ENCODE measurements at regions not wholly inside any gene's neighbourhood (a gene's known extent, or its start where the extent isn't known, plus 50 kb on each side); places are given as distances from the start of the nearest gene placed in this dataset.

GRCh38 chr12:45619736-45620135 is 109.8 kb upstream of the ARID2 start:
- TF ChIP-seq Cebpa-rat (IDR thresholded peaks at IDR 0.05) = no peak
- H3K36me3 ChIP-seq = no peaks in the 10 kb centered on the region
- H4K20me1 ChIP-seq = no peaks in the 10 kb centered on the region
- H3K4me2 ChIP-seq = no peak overlapping the region
- H3K9me3 ChIP-seq = peaks cover 11% of the 10 kb centered on the region; the same call in 1 of the 2 replicates
- no peaks in the 10 kb centered on the region for H3K27me3 ChIP-seq
- H3K9ac ChIP-seq = no peak overlapping the region
- H3K4me1 ChIP-seq = no peaks in the 10 kb centered on the region
- H3K4me3 ChIP-seq = no peak overlapping the region
- no peak overlapping the region for H3K27ac ChIP-seq

- Histone ChIP-seq H4K20me1 (no peaks in the 10 kb centered on the region), H3K27ac (no peak overlapping the region), H3K9ac (no peak overlapping the region), H3K4me3 (no peak overlapping the region), H3K4me2 (no peak overlapping the region), H3K9me3 (peaks cover 11% of the 10 kb centered on the region; the same call in 1 of the 2 replicates), H3K4me1 (no peaks in the 10 kb centered on the region), H3K36me3 (no peaks in the 10 kb centered on the region), H3K27me3 (no peaks in the 10 kb centered on the region)
- no peak for TF ChIP-seq Cebpa-rat (IDR thresholded peaks at IDR 0.05)
Measured at GRCh38 chr12:45621703-45622102, 107.8 kb upstream of the ARID2 start.

- Histone ChIP-seq H3K36me3 (no peaks in the 10 kb centered on the region), H4K20me1 (no peaks in the 10 kb centered on the region), H3K4me3 (no peak overlapping the region), H3K9me3 (peaks cover 11% of the 10 kb centered on the region; the same call in 1 of the 2 replicates), H3K9ac (no peak overlapping the region), H3K4me1 (no peaks in the 10 kb centered on the region), H3K27me3 (no peaks in the 10 kb centered on the region), H3K4me2 (no peak overlapping the region), H3K27ac (no peak overlapping the region)
- no peak for TF ChIP-seq Cebpa-rat (IDR thresholded peaks at IDR 0.05)
Measured at GRCh38 chr12:45622210-45622937, 107.1 kb upstream of the ARID2 start.

GRCh38 chr12:45623221-45623620 is 106.3 kb upstream of the ARID2 start:
- H4K20me1 ChIP-seq = no peaks in the 10 kb centered on the region
- no peak overlapping the region for H3K27ac ChIP-seq
- no peak for TF ChIP-seq Cebpa-rat (IDR thresholded peaks at IDR 0.05)
- no peak overlapping the region for H3K4me3 ChIP-seq
- H3K9me3 ChIP-seq = peaks cover 11% of the 10 kb centered on the region; the same call in 1 of the 2 replicates
- no peaks in the 10 kb centered on the region for H3K4me1 ChIP-seq
- H3K27me3 ChIP-seq = no peaks in the 10 kb centered on the region
- H3K4me2 ChIP-seq = no peak overlapping the region
- H3K36me3 ChIP-seq = no peaks in the 10 kb centered on the region
- H3K9ac ChIP-seq = no peak overlapping the region

- no peak for TF ChIP-seq Cebpa-rat (IDR thresholded peaks at IDR 0.05)
- Histone ChIP-seq H3K4me2 (no peak overlapping the region), H3K4me1 (no peaks in the 10 kb centered on the region), H3K36me3 (no peaks in the 10 kb centered on the region), H3K4me3 (no peak overlapping the region), H3K27ac (no peak overlapping the region), H3K9me3 (peaks cover 7% of the 10 kb centered on the region; the same call in 1 of the 2 replicates), H3K9ac (no peak overlapping the region), H4K20me1 (no peaks in the 10 kb centered on the region), H3K27me3 (no peaks in the 10 kb centered on the region)
Measured at GRCh38 chr12:45623940-45624339, 105.6 kb upstream of the ARID2 start.

- Histone ChIP-seq H3K4me1 (no peaks in the 10 kb centered on the region), H4K20me1 (no peaks in the 10 kb centered on the region), H3K36me3 (no peaks in the 10 kb centered on the region), H3K4me2 (no peak overlapping the region), H3K9ac (no peak overlapping the region), H3K27ac (no peak overlapping the region), H3K27me3 (no peaks in the 10 kb centered on the region), H3K4me3 (no peak overlapping the region), H3K9me3 (no peaks in the 10 kb centered on the region)
- TF ChIP-seq Cebpa-rat (IDR thresholded peaks at IDR 0.05) = no peak
Measured at GRCh38 chr12:45626965-45627364, 102.5 kb upstream of the ARID2 start.

- Histone ChIP-seq H3K9me3 (no peaks in the 10 kb centered on the region), H3K36me3 (no peaks in the 10 kb centered on the region), H3K4me3 (no peak overlapping the region), H3K4me1 (no peaks in the 10 kb centered on the region), H4K20me1 (no peaks in the 10 kb centered on the region), H3K27ac (no peak overlapping the region), H3K27me3 (no peaks in the 10 kb centered on the region), H3K9ac (no peak overlapping the region), H3K4me2 (no peak overlapping the region)
- TF ChIP-seq Cebpa-rat (IDR thresholded peaks at IDR 0.05) = no peak
Measured at GRCh38 chr12:45627407-45628069, 102.0 kb upstream of the ARID2 start.

- H3K36me3 ChIP-seq = no peaks in the 10 kb centered on the region
- no peak overlapping the region for H3K9ac ChIP-seq
- H3K4me2 ChIP-seq = no peak overlapping the region
- H3K9me3 ChIP-seq = no peaks in the 10 kb centered on the region
- H3K4me3 ChIP-seq = no peak overlapping the region
- no peaks in the 10 kb centered on the region for H3K27me3 ChIP-seq
- H3K27ac ChIP-seq = no peak overlapping the region
- H4K20me1 ChIP-seq = no peaks in the 10 kb centered on the region
- H3K4me1 ChIP-seq = no peaks in the 10 kb centered on the region
- no peak for TF ChIP-seq Cebpa-rat (IDR thresholded peaks at IDR 0.05)
Measured at GRCh38 chr12:45629292-45629691, 100.2 kb upstream of the ARID2 start.

GRCh38 chr12:45633733-45634132 is 95.8 kb upstream of the ARID2 start:
- no peak overlapping the region for H3K4me2 ChIP-seq
- H3K27ac ChIP-seq = no peak overlapping the region
- H3K36me3 ChIP-seq = no peaks in the 10 kb centered on the region
- H4K20me1 ChIP-seq = no peaks in the 10 kb centered on the region
- no peak overlapping the region for H3K4me3 ChIP-seq
- no peak for TF ChIP-seq Cebpa-rat (IDR thresholded peaks at IDR 0.05)
- no peaks in the 10 kb centered on the region for H3K4me1 ChIP-seq
- H3K9ac ChIP-seq = no peak overlapping the region
- no peaks in the 10 kb centered on the region for H3K9me3 ChIP-seq
- H3K27me3 ChIP-seq = no peaks in the 10 kb centered on the region

GRCh38 chr12:45634273-45634917 is 95.1 kb upstream of the ARID2 start:
- Histone ChIP-seq H3K4me2 (no peak overlapping the region), H4K20me1 (no peaks in the 10 kb centered on the region), H3K36me3 (no peaks in the 10 kb centered on the region), H3K4me1 (no peaks in the 10 kb centered on the region), H3K27me3 (no peaks in the 10 kb centered on the region), H3K9me3 (no peaks in the 10 kb centered on the region), H3K4me3 (no peak overlapping the region), H3K27ac (no peak overlapping the region), H3K9ac (no peak overlapping the region)
- no peak for TF ChIP-seq Cebpa-rat (IDR thresholded peaks at IDR 0.05)

Measured in BLaER1 (cell line).